ENCODE measurements at regions not wholly inside any gene's neighbourhood (a gene's known extent, or its start where the extent isn't known, plus 50 kb on each side); places are given as distances from the start of the nearest gene placed in this dataset.

DNA sequence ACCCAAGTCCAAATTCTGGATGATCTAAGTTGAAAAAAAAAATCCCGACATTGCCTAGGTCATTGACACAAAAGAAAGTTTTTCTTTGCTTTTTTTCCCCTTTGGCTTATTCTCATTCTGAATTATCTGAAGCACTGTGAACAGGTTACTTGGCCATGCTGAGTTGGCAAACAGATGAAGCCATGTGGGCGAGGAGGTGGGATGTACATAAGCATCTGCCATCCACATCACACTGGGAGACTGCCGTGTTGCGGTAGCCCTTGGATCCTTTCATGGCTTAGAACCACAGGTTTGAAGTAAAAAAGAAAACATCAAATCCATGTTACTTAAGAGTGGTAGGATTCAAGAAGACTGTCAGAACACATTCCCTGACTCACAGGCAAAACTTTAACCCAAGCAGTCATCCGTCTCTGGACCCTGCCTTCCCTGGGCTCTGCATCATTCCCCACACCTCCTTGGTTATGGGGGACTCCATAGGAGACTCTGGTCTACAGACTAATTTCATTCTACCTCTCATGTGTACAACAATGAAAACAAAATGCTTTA, 242.5 kb upstream of the SERP2 start:
- TF ChIP-seq, protein P1, sequence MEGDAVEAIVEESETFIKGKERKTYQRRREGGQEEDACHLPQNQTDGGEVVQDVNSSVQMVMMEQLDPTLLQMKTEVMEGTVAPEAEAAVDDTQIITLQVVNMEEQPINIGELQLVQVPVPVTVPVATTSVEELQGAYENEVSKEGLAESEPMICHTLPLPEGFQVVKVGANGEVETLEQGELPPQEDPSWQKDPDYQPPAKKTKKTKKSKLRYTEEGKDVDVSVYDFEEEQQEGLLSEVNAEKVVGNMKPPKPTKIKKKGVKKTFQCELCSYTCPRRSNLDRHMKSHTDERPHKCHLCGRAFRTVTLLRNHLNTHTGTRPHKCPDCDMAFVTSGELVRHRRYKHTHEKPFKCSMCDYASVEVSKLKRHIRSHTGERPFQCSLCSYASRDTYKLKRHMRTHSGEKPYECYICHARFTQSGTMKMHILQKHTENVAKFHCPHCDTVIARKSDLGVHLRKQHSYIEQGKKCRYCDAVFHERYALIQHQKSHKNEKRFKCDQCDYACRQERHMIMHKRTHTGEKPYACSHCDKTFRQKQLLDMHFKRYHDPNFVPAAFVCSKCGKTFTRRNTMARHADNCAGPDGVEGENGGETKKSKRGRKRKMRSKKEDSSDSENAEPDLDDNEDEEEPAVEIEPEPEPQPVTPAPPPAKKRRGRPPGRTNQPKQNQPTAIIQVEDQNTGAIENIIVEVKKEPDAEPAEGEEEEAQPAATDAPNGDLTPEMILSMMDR (IDR thresholded peaks at IDR 0.05; ENCODE audit: insufficient read depth, low read depth, low read length): no peak
- ChIA-PET POLR2A (no interaction called here), CTCF (no interaction called here)
- H3K4me3 ChIP-seq (ENCODE audit: low read depth, low read length): no peak overlapping the region
- no peak for DNase-seq (ENCODE audit: low read depth)
- H3K36me3 ChIP-seq (ENCODE audit: control insufficient read depth, insufficient read depth, low read length): no peaks in the 10 kb centered on the region
- no peaks in the 10 kb centered on the region; the same call in 1 of the 2 replicates for H3K27me3 ChIP-seq (ENCODE audit: control insufficient read depth, insufficient read depth, low read length)

DNA sequence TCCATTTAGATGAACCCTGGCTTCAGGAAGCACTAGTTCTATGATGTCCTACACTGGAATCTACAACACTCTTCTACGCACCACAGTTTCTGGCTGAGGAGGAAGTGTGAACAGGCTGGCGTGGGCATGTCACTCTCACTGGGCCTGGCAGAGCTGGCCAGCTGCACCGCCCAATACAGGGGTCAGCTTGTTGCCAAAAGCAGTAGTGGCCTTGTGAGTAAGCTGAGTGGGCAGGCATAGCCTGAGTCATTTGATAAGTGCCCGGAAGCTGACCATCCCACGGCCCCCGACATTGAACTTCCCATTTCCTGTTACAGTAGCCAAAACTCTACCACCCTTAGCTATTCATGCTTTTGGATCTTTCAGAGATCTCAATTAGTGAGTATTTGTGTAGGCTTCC, 240.9 kb upstream of the SERP2 start:
- CTCF ChIA-PET: interaction anchor here (0.6 kb wide), 1 partner anchor 15 kb away, joined by 3 read pairs; no protein-coding TSS in a partner anchor
- no peak overlapping the region for H3K4me3 ChIP-seq (ENCODE audit: low read depth, low read length)

DNA sequence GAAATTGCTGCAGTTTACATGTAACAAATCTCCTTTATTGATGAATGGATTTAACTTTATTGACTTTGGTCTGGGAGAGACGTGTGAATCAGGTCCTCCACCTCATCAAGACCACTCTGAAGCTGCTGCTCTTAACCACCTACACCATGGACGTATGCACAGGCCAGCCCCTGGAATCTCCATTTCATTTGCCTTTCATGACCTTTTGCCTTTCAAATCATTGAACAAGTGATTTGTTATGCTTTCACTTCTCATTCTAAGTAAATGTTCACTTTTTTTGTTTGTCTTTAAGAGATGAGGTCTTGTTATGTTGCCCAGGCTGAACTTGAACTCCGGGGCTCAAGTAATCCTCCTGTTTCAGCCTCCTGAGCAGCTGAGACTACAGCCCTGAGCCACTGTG, 240.0 kb upstream of the SERP2 start:
- ChIA-PET POLR2A (no interaction called here), CTCF (no interaction called here)
- H3K27me3 ChIP-seq (ENCODE audit: control insufficient read depth, insufficient read depth, low read length): no peaks in the 10 kb centered on the region; the same call in 1 of the 2 replicates
- DNase-seq (ENCODE audit: low read depth): no peak
- no peaks in the 10 kb centered on the region for H3K36me3 ChIP-seq (ENCODE audit: control insufficient read depth, insufficient read depth, low read length)
- TF ChIP-seq, protein P1 (IDR thresholded peaks at IDR 0.05; ENCODE audit: insufficient read depth, low read depth, low read length): no peak
- no peak overlapping the region for H3K4me3 ChIP-seq (ENCODE audit: low read depth, low read length)

More for the DNA sequence above, 240.9 kb upstream of the SERP2 start:
- DNase-seq (ENCODE audit: low read depth): no peak
- H3K36me3 ChIP-seq (ENCODE audit: control insufficient read depth, insufficient read depth, low read length): no peaks in the 10 kb centered on the region
- TF ChIP-seq, protein P1 (IDR thresholded peaks at IDR 0.05; ENCODE audit: insufficient read depth, low read depth, low read length): no peak
- POLR2A ChIA-PET: no interaction called here
- H3K27me3 ChIP-seq (ENCODE audit: control insufficient read depth, insufficient read depth, low read length): no peaks in the 10 kb centered on the region; the same call in 1 of the 2 replicates

DNA sequence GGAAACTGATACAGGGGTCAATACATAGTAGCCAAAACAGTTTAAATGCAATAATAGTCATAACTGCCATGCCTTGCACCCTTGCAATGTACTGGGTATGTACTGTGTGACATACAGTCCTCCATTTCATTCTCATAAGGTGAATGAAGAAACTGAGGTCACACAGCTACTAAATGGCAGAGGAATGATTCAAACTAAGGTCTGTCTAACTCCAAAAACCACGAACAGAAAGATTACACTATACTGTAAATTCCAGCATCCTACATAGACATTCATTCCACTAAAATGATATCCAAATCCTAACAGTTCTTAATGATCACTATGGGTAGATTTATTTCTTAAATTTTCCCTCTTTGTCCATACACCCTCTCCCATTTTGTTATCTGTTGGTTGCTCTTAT, 238.1 kb upstream of the SERP2 start:
- POLR2A ChIA-PET: interaction anchor here (0.6 kb wide), 1 partner anchor 300 kb away, joined by 27 read pairs; no protein-coding TSS in a partner anchor
- no peak for DNase-seq (ENCODE audit: low read depth)
- H3K27me3 ChIP-seq (ENCODE audit: control insufficient read depth, insufficient read depth, low read length): no peaks in the 10 kb centered on the region
- H3K4me3 ChIP-seq (ENCODE audit: low read depth, low read length): no peak overlapping the region
- H3K36me3 ChIP-seq (ENCODE audit: control insufficient read depth, insufficient read depth, low read length): no peaks in the 10 kb centered on the region
- CTCF ChIA-PET: no interaction called here
- TF ChIP-seq, protein P1 (IDR thresholded peaks at IDR 0.05; ENCODE audit: insufficient read depth, low read depth, low read length): no peak

DNA sequence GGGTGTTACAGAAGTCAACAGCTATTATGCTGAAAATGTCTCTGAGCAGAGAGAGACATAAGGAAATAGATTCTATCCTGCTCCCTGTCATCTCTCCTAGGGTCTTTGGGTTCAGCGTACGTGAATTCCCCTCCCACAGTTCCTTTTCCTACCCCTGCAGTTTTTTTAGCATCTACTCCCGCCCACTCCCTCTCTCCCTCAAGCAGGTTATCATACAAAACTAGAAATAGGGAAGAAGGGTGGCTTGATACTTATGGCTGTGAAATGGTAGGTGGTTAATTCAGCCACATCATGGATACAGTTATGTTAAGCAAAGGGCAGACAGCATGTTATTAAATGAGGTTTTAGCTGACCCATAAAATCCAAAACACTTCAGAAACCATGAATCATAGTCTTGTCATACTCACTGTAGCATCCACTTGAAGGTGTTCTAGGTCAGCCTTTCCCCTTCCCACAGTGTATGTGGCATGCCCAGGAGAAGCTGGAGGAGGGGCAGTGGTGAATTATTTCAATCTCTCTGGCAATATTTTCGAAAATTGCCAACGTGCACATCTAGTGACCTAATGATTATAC, 236.8 kb upstream of the SERP2 start:
- ChIA-PET CTCF (interaction anchor here (0.6 kb wide), 1 partner anchor 88 kb away, joined by 3 read pairs; no protein-coding TSS in a partner anchor), POLR2A (interaction anchor here (0.6 kb wide), 1 partner anchor 298 kb away, joined by 19 read pairs; no protein-coding TSS in a partner anchor)
- no peak overlapping the region for H3K4me3 ChIP-seq (ENCODE audit: low read depth, low read length)
- TF ChIP-seq, protein P1 (IDR thresholded peaks at IDR 0.05; ENCODE audit: insufficient read depth, low read depth, low read length): no peak
- H3K27me3 ChIP-seq (ENCODE audit: control insufficient read depth, insufficient read depth, low read length): no peaks in the 10 kb centered on the region
- DNase-seq (ENCODE audit: low read depth): no peak
- no peaks in the 10 kb centered on the region for H3K36me3 ChIP-seq (ENCODE audit: control insufficient read depth, insufficient read depth, low read length)

Measured in BJ (cell line).